ENCODE measurements at regions not wholly inside any gene's neighbourhood (a gene's known extent, or its start where the extent isn't known, plus 50 kb on each side); places are given as distances from the start of the nearest gene placed in this dataset.
"Not testable (repeated sequence)": the region's sequence is repeated elsewhere in the genome, so short reads cannot be mapped to it uniquely, and the experiment has no call there.

GRCh38 chr6:140445474-140446004 is 1071.1 kb upstream of the CITED2 start:
- no peak for DNase-seq (ENCODE audit: low read depth)

GRCh38 chr6:140443112-140443511 is 1068.7 kb upstream of the CITED2 start:
- DNase-seq (ENCODE audit: low read depth): not testable (repeated sequence)

- DNase-seq (ENCODE audit: low read depth): no peak
These were observed 1066.8 kb upstream of the CITED2 start for GRCh38 chr6:140441256-140441655.

GRCh38 chr6:140440223-140440835 is 1065.9 kb upstream of the CITED2 start:
- no peak for DNase-seq (ENCODE audit: low read depth)

GRCh38 chr6:140438346-140438735 is 1063.9 kb upstream of the CITED2 start:
- no peak for DNase-seq (ENCODE audit: low read depth)

- DNase-seq (ENCODE audit: low read depth): no peak
These were observed 1063.3 kb upstream of the CITED2 start for GRCh38 chr6:140437619-140438345.

- DNase-seq (ENCODE audit: low read depth): no peak
These were observed 1061.8 kb upstream of the CITED2 start for GRCh38 chr6:140436023-140436811.

- DNase-seq (ENCODE audit: low read depth): no peak
These were observed 1060.3 kb upstream of the CITED2 start for GRCh38 chr6:140434761-140435160.

GRCh38 chr6:140433072-140433471 is 1058.6 kb upstream of the CITED2 start:
- DNase-seq (ENCODE audit: low read depth): no peak

GRCh38 chr6:140427842-140428241 is 1053.4 kb upstream of the CITED2 start:
- no peak for DNase-seq (ENCODE audit: low read depth)

GRCh38 chr6:140414966-140415620 is 1040.6 kb upstream of the CITED2 start:
- no peak for DNase-seq (ENCODE audit: low read depth)

GRCh38 chr6:140403020-140403419 is 1028.6 kb upstream of the CITED2 start:
- no peak for DNase-seq (ENCODE audit: low read depth)

GRCh38 chr6:140401761-140402160 is 1027.3 kb upstream of the CITED2 start:
- no peak for DNase-seq (ENCODE audit: low read depth)

GRCh38 chr6:140398076-140398475 is 1023.6 kb upstream of the CITED2 start:
- no peak for DNase-seq (ENCODE audit: low read depth)

- no peak for DNase-seq (ENCODE audit: low read depth)
These were observed 1022.7 kb upstream of the CITED2 start for GRCh38 chr6:140397106-140397505.

GRCh38 chr6:140393665-140394540 is 1019.5 kb upstream of the CITED2 start:
- DNase-seq (ENCODE audit: low read depth): no peak

GRCh38 chr6:140388815-140389214 is 1014.4 kb upstream of the CITED2 start:
- DNase-seq (ENCODE audit: low read depth): no peak

- DNase-seq (ENCODE audit: low read depth): no peak
These were observed 1013.8 kb upstream of the CITED2 start for GRCh38 chr6:140388192-140388802.

- DNase-seq (ENCODE audit: low read depth): no peak
These were observed 1011.2 kb upstream of the CITED2 start for GRCh38 chr6:140385679-140386078.

GRCh38 chr6:140382355-140382754 is 1007.9 kb upstream of the CITED2 start:
- DNase-seq (ENCODE audit: low read depth): no peak
